Endothelial cell of umbilical vein (primary cell): ENCODE measurements at regions not wholly inside any gene's neighbourhood (a gene's known extent, or its start where the extent isn't known, plus 50 kb on each side); places are given as distances from the start of the nearest gene placed in this dataset.

Experiments used
- EZH2 ChIP-seq: IDR thresholded peaks from 2 replicates; pipeline ENCODE4 v1.6.1; 2012; ENCODE audit warnings: borderline replicate concordance, low read depth, mild to moderate bottlenecking, moderate library complexity, low read length, inconsistent platforms; ENCODE audit not compliant: severe bottlenecking
- GATA2 ChIP-seq: IDR thresholded peaks from 2 replicates; pipeline ENCODE4 v1.7.0; 2011; ENCODE audit warnings: low read depth, mild to moderate bottlenecking, moderate library complexity, mixed read lengths, low read length; ENCODE audit not compliant: insufficient read length, insufficient read depth
- JUN ChIP-seq: IDR thresholded peaks from 2 replicates; pipeline ENCODE4 v1.6.1; 2011; ENCODE audit warnings: borderline replicate concordance, low read depth; ENCODE audit not compliant: insufficient read length, insufficient read depth
- TF ChIP-seq, protein P1 (sequence below), 2 donors: IDR thresholded peaks; 1 replicate in 1 of 2; 2 replicates in 1 of 2; pipeline ENCODE4 v1.5.1; 2011; ENCODE audit warnings: low read length in 2 of 2, mild to moderate bottlenecking in 2 of 2, moderate library complexity in 2 of 2, control low read depth in 1 of 2, inconsistent platforms in 1 of 2, low read depth in 1 of 2; ENCODE audit not compliant: insufficient read depth in 1 of 2; ENCODE audit errors: extremely low read depth in 1 of 2

DNA sequence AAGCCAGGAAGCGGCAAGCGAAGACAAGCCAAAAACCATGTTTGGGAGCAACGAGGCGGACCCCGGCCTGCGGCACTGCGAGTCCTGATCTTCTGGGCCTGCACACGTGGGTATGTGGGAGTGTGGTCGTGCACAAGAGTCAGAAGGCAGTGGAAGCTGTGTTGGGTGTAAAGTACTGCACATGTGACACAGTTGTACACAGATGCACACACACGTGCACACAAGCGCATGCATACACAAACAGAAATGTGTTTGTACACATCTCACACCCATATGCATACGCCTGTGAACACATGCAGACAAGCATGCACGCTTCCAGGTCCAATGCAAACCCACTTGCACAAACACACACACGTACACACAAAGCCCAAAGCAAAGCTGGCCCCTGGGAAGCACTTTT, 52.6 kb upstream of the SLCO4A1 start:
- TF ChIP-seq, protein P1, sequence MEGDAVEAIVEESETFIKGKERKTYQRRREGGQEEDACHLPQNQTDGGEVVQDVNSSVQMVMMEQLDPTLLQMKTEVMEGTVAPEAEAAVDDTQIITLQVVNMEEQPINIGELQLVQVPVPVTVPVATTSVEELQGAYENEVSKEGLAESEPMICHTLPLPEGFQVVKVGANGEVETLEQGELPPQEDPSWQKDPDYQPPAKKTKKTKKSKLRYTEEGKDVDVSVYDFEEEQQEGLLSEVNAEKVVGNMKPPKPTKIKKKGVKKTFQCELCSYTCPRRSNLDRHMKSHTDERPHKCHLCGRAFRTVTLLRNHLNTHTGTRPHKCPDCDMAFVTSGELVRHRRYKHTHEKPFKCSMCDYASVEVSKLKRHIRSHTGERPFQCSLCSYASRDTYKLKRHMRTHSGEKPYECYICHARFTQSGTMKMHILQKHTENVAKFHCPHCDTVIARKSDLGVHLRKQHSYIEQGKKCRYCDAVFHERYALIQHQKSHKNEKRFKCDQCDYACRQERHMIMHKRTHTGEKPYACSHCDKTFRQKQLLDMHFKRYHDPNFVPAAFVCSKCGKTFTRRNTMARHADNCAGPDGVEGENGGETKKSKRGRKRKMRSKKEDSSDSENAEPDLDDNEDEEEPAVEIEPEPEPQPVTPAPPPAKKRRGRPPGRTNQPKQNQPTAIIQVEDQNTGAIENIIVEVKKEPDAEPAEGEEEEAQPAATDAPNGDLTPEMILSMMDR (IDR thresholded peaks at IDR 0.05; ENCODE audit: extremely low read depth in 1 of 2, insufficient read depth in 1 of 2, low read depth in 1 of 2, low read length in 2 of 2): no peak
- TF ChIP-seq JUN (no peak), EZH2 (no peak), GATA2 (no peak)
